ENCODE measurements at regions not wholly inside any gene's neighbourhood (a gene's known extent, or its start where the extent isn't known, plus 50 kb on each side); places are given as distances from the start of the nearest gene placed in this dataset.

GRCh38 chr7:81207801-81208200, 288.9 kb upstream of the SEMA3C start:
- TF ChIP-seq REST (IDR thresholded peaks at IDR 0.05; ENCODE audit: insufficient read depth in 1 of 2, low read depth in 2 of 2, low read length in 2 of 2) (no peak), TAF1 (IDR thresholded peaks at IDR 0.05; ENCODE audit: borderline replicate concordance, insufficient read depth, low read length) (no peak)

All from PFSK-1 (cell line).